GM12875 (cell line): ENCODE measurements at regions not wholly inside any gene's neighbourhood (a gene's known extent, or its start where the extent isn't known, plus 50 kb on each side); places are given as distances from the start of the nearest gene placed in this dataset.
"Not testable (repeated sequence)": the region's sequence is repeated elsewhere in the genome, so short reads cannot be mapped to it uniquely, and the experiment has no call there.

Experiments
- H3K4me3 ChIP-seq: one replicate; pipeline ENCODE4 v1.5.1; 2011; ENCODE audit warnings: low read depth, low read length, control low read depth
- CTCF ChIP-seq: IDR thresholded peaks from 2 replicates; pipeline ENCODE4 v1.5.1; 2011; ENCODE audit warnings: low read depth, mild to moderate bottlenecking, control low read depth, inconsistent platforms, low read length, moderate library complexity, borderline replicate concordance; ENCODE audit not compliant: insufficient read depth

- no peak for TF ChIP-seq CTCF
These were observed 69.1 kb upstream of the WASF3 start for GRCh38 chr13:26488236-26489003.

GRCh38 chr13:26492301-26492700 lies 65.2 kb upstream of the WASF3 start:
- H3K4me3 ChIP-seq: not testable (repeated sequence)

More at GRCh38 chr13:26488236-26489003, 69.1 kb upstream of the WASF3 start:
- no peak overlapping the region for H3K4me3 ChIP-seq

DNA sequence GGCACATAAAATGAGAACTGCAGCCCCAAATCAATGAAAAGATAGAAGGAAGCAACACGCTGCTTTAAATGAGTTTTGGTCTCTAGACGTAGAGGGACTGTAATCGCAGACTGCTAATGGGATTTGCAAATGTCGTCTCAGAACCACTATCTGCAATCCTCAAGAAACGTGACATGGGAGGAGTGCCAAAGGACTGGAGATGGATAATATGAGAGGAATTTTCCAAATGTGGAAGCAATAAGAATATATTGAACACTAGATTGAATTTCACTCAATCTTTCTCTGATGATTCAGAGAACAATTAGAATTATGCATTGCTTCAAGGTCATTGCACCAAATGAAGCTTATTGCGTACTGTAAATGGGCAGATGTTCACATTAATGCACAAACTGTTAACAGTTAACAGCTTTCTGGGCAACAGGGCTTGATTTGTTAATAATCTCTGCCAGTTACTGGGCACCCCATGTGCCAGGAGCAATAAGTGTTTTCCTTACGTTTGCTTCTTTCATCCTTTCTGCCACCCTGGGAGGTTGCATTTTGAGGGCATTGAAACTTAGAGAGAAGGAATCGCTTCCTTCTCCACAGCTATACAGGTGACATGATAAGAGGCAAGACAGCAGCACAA lies 62.8 kb upstream of the WASF3 start:
- no peak overlapping the region for H3K4me3 ChIP-seq
- TF ChIP-seq CTCF: no peak

GRCh38 chr13:26495750-26496149 lies 61.7 kb upstream of the WASF3 start:
- H3K4me3 ChIP-seq: no peak overlapping the region
- TF ChIP-seq CTCF: no peak

- no peak for TF ChIP-seq CTCF
- no peak overlapping the region for H3K4me3 ChIP-seq
These were observed 59.4 kb upstream of the WASF3 start for GRCh38 chr13:26497968-26498511.

DNA sequence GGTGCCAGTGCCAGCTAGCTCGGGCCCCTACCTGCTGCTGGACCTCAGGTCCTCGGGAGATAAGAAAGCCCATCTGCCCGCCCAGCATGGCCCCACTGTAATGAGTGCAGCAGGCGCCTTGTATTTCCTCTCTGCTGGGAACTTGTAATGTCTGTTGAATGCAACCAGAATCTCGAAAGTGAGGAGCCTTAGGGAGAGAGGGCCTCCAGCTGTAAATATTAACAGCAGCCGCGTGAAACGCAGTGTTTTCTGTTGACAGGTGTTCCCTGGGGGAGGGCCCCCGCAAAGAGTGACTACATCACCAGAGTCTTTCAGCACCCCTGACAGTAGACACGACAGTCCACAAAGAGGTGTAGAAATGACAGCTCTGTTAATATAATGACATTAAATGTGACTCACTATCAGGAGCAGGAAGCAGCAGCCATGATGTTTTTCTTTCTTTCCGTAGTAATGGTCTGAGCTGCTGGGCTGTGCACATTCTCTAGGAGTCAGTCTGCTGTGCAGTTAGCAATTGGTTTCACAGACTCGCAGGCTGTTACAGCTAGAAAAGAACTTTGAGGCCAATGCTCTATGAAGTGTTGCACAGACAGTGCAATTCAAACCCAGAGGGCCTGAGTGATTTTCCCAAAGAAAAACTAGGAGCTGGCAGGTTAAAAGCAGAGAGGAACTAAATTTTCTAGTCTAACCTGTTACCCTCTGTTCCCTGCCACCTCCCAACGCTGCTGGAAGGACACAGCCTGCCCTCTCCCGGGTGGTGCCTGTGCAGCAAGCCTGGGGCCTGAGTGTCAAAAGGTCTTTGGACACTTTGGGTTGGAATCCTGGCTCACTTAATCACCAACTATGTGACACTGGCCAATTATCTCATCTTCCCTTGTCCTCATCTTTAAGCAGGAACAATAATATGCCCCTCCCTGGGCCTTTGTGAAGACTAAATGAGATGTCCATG lies 58.6 kb upstream of the WASF3 start:
- no peak overlapping the region for H3K4me3 ChIP-seq
- TF ChIP-seq CTCF: no peak
